ACHN (cell line): ENCODE measurements at regions not wholly inside any gene's neighbourhood (a gene's known extent, or its start where the extent isn't known, plus 50 kb on each side); places are given as distances from the start of the nearest gene placed in this dataset.

ENCODE experiments used
- DNase-seq: peaks from one replicate; pipeline ENCODE4 v3.0.0-alpha.2; 2015
- in situ Hi-C: cut with HindIII; loops from 2 replicates; pipeline ENCODE4 v1.10.0; 2017; ENCODE audit warnings: low sequenced_read_pairs, low pct_ligation_motif_present, low pct_unique_long_range_greater_than_20kb

GRCh38 chr3:153291059-153291685, 129.1 kb downstream of the RAP2B start:
- peak; percentile 14 for DNase-seq
- in situ Hi-C loops: no loop called here

GRCh38 chr3:153293265-153293664, 131.2 kb downstream of the RAP2B start:
- in situ Hi-C loops: no loop called here
- DNase-seq: no peak

- in situ Hi-C loops: no loop called here
- DNase-seq: no peak
Observed at GRCh38 chr3:153295901-153296300, 133.9 kb downstream of the RAP2B start.

DNA sequence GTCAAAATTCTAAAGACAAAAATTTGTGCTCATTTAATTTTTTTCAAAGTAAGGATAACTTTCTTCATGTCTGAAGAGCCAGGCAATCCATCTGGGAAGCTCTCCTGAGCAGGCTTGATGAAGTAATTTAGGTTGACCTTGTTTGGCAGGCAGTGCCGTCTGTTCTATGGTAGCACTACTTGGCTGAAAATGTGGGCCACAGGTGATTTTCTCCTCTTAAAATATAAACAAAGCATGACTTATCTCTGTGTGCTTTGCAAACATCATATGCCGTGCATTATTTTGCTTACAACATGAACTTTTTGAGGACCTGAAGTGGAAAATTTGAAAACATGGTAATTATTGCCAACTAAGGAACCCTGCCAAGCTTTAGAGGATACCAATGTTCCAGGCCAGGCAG, 143.2 kb downstream of the RAP2B start:
- in situ Hi-C loops: no loop called here
- no peak for DNase-seq

DNA sequence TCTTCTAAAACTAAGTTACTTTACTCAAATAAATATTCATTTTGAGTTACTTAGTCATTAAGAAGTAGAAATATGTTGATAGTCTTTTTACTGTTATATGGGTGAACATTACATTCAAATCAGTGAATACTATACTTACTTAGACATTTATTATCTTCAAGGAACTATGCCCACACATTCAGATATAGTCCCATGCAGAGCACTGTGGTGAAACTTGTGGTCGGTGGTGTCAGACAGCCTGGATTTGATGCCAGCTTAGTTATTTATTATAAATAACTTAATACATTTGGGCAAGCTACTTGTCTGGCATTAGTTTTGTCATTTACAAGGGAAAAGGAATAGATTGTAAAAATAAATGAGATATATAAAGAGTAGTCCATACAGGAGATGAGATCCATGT, 149.5 kb downstream of the RAP2B start:
- in situ Hi-C loops: no loop called here
- DNase-seq: no peak

DNA sequence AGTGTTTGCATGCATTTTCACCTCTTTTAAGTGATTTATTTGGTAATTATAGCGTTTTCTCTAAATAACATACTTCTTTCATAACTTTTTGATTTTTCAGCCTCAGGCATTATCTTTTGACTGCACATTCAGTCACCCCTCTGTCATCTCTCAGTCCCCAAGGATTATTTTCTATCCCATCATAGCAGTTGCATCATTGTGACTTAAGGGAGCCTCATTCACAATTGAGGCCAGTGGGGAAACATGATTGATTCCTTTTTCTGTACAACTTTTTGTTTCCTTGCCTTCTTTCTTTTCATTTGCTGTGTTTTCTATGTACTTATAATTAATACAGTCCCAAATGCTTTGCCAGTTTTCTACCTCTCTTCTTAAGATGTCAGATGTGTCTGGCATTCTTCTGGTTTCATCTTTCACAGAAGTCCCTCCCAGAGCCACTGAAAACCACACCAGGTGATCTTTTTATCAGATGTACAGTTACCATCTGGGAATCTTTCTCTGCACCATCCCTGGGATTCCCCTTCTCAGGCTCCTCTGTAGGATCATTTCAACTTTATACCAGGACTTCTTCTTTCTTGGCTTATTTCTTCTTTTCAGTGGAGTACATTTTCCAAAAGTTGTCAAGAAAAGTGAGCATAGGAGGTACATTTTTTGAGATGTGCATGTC, 151.4 kb downstream of the RAP2B start:
- DNase-seq: no peak
- in situ Hi-C loops: no loop called here

- DNase-seq: no peak
- in situ Hi-C loops: no loop called here
Observed at GRCh38 chr3:153314038-153314437, 152.0 kb downstream of the RAP2B start.

DNA sequence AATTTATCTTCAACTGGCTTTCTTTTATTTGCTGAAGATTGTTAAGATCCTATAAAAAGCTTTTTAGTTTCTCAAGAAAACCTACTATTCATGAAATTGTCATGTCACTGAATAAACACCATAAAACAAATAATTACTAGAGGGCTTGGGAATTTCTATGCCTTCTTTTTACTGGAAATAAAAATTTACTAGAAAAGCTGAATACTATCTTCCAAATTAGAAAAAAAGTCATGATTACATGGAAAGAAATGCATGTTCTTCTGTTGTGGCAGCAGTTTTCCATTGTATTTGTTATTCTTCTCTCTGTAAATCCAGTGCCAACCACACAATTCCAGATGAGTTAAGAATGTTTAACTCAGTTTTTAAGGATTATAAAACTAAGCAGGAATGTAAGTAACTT, 153.8 kb downstream of the RAP2B start:
- in situ Hi-C loops: no loop called here
- no peak for DNase-seq

DNA sequence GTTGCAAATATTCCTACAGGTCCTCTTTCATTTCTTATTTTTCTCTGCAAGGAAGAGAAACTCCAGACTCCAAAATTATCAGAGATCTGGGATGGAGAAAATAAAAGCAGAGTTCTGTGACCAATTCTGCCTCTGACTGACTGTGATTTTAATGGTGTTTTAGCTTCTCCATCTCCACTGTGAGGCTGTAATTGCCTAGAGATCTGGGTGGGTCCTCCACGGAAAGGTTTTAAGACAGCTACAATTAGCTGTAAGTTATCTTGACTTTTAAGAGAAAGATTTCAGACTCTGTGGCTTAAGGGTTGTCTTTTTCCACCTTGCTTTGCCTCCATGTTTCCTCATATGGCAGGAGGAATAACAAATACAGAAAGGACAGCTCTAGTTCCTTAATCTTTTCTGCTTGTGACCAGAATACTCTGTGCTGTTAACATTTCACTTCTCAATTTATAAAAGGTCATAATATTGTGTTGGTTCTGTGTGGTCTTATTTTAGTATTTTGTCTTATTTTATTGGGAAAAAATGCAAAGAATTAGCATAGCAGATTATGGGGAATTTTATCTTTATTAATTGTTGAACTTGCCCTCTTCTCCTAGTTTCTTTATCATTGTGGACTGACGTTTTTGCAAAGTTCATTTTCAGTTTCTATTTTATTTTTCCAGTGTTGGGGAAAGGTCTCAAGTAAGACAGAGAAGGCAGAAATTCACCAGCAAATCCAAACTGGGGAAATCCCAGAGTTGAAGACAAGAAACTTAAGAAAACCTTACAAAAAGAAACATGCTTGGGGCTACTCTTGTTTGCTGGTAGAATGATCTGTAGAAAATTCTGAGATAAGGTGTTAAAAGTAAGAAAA, 157.9 kb downstream of the RAP2B start:
- in situ Hi-C loops: no loop called here
- no peak for DNase-seq

- in situ Hi-C loops: no loop called here
Observed at GRCh38 chr3:153320585-153321128, 158.6 kb downstream of the RAP2B start.

GRCh38 chr3:153328690-153329089, 166.7 kb downstream of the RAP2B start:
- in situ Hi-C loops: no loop called here

More at GRCh38 chr3:153320585-153321128, 158.6 kb downstream of the RAP2B start:
- DNase-seq: no peak

DNA sequence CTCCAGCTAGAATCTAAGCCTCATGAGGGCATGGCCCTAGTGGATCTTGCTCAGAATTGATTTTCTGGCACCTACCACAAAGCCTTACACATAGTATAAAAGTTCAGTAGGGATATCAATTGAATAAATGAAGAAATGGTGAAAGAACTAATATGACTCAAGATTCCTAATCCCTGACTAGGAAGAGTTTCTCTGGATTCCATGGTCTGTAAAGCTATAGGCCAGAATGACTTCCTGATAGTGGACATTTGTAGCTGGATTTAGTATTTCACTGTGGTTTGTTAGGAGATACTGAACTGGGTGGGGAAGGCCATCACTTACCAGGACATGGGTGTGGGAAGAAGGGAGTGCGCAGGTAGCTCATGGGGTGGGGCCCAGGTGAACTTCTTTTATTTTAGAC, 168.9 kb downstream of the RAP2B start:
- in situ Hi-C loops: no loop called here
- DNase-seq: no peak

More at GRCh38 chr3:153328690-153329089, 166.7 kb downstream of the RAP2B start:
- DNase-seq: no peak

DNA sequence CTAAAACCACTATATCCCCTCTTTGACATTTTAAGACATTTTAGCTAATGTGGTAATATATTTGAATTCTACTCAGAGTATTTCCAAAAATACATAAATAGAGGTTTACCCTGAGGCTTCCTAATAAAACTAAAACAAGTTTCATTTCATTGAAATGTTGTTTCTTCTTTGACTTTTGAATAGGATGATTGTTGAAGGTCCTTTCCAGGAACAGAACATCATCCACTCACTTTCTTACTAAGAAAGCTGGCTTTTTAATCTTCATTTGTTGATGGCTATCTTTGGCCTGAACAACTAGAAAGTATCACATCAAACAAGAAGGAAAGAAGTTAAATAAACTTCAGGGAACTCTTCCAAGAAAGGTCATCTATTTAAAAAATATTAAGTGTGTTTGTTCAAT, 169.7 kb downstream of the RAP2B start:
- in situ Hi-C loops: no loop called here
- DNase-seq: no peak

GRCh38 chr3:153334558-153334957, 172.5 kb downstream of the RAP2B start:
- DNase-seq: no peak
- in situ Hi-C loops: no loop called here

DNA sequence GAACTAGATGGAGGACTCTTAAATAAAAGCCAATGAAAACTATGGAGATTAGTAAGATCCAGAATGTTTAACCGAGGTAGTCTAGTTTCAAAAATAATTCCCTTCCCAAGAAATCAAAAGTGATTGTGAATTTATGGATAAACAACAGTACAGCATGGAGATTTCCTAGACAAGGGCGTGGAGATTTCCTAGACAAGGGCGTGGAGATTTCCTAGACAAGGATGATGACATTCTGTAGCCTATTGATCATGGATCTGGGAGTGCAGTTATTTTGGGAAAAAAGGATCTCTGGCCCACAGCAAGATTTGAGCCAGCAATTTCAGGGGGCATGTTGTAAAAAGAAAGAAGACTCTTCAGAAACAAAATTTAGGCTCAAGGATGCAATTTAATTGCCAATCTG, 175.3 kb downstream of the RAP2B start:
- DNase-seq: no peak
- in situ Hi-C loops: no loop called here

DNA sequence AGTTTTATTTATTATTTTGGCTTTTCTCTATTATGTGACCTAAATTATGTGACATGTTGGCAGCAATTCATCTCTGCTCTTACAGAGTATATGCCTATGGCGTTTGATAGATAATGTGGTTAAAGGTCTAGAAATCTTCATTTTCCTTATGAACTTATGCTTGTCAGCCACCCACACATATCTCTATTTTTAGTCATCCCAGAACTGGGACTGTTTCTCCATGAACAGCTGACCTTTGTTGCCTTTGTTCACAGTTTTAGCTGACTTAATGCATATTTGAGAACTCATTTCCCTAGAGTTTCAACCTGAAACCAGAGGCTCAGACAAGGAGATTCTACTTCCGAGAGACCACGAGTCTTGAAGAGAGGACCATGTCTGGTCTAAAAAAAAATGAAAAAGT, 176.5 kb downstream of the RAP2B start:
- DNase-seq: no peak
- in situ Hi-C loops: no loop called here

GRCh38 chr3:153339065-153339464, 177.0 kb downstream of the RAP2B start:
- in situ Hi-C loops: no loop called here
- no peak for DNase-seq

DNA sequence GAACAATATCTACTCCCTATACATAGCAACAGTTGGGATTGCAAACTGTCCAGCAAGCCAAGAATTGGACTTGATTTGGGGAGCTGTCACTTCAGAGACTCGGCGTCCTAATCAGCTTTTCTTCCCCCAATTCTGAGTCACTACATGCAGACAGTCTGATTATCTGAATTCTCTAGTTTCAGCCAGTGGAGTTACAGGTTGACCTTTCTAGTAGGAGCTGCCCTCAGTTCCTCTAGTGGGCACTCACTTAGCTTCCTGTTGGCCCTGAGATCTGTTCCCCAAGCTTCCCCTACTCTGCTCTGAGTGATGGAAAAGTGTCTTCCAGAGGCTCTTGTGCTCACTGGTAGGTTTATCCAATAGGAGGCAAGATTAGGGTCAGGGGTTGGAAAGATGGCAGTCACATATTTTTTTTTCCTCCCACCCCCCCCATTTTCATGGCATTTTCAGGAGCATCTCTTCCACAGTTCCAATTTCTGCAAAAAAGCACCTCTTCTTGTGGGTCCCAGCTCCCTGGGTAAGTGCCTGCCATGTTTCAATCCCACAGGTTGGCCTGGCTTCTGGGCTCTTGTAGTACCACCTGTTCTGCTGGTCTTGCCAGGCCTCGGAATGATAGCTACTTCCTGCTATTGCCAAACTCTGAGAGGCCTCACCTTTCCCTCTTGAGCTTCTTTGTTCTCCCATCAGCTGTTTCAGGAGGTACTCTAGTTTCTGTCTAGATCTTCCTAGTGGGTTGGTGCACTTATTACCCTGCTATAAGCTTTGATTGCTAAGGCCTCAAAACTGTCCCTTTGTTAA, 182.2 kb downstream of the RAP2B start:
- in situ Hi-C loops: no loop called here
- no peak for DNase-seq
